K562 (cell line): ENCODE measurements at regions not wholly inside any gene's neighbourhood (a gene's known extent, or its start where the extent isn't known, plus 50 kb on each side); places are given as distances from the start of the nearest gene placed in this dataset.

Source experiments
- CXXC5 ChIP-seq: fragments of 250-450 bp; sonication (Bioruptor Pico); IDR thresholded peaks from 2 replicates; pipeline ENCODE4 v1.8.0; 2022; ENCODE audit warnings: inconsistent platforms, mild to moderate bottlenecking, moderate library complexity
- MAZ ChIP-seq, 2 experiments: fragments of 450-650 bp in 1 of 2; sonication (generic) in 1 of 2; formaldehyde crosslinking; IDR thresholded peaks in 1 of 2; conservative IDR thresholded peaks in 1 of 2; 2 replicates each; pipeline versions ENCODE4 v1.4.0 to v1.5.0; 2020; ENCODE audit warnings: mild to moderate bottlenecking in 1 of 2, missing genetic modification reagents in 1 of 2
- ZNF263 ChIP-seq: sonication (generic); formaldehyde crosslinking; IDR thresholded peaks from 2 replicates; pipeline ENCODE4 v1.8.0; 2022; ENCODE audit warnings: mild to moderate bottlenecking, missing genetic modification reagents, borderline replicate concordance
- TF ChIP-seq, protein P1 (sequence below), 2 experiments: fragments of 450-650 bp; conservative IDR thresholded peaks; 2 replicates each; pipeline ENCODE4 v1.6.1; 2017; ENCODE audit warnings: mild to moderate bottlenecking in 2 of 2, moderate library complexity in 2 of 2
- TF ChIP-seq, protein P2 (sequence below): sonication (generic); formaldehyde crosslinking; IDR thresholded peaks from 2 replicates; pipeline ENCODE4 v1.9.0; 2022; ENCODE audit warnings: mild to moderate bottlenecking, missing genetic modification reagents
- TF ChIP-seq, protein P3 (sequence below): fragments of 450-650 bp; IDR thresholded peaks from 2 replicates; pipeline ENCODE4 v1.6.1; 2016; ENCODE audit warnings: mild to moderate bottlenecking, moderate library complexity
- TF ChIP-seq, protein P4 (sequence below): fragments of 450-650 bp; IDR thresholded peaks from 2 replicates; pipeline ENCODE4 v1.6.1; 2016; ENCODE audit warnings: antibody characterized with exemption
- TF ChIP-seq, protein P5 (sequence below): sonication (generic); formaldehyde crosslinking; IDR thresholded peaks from 2 replicates; pipeline ENCODE4 v1.9.0; 2022; ENCODE audit warnings: mild to moderate bottlenecking, missing genetic modification reagents

DNA sequence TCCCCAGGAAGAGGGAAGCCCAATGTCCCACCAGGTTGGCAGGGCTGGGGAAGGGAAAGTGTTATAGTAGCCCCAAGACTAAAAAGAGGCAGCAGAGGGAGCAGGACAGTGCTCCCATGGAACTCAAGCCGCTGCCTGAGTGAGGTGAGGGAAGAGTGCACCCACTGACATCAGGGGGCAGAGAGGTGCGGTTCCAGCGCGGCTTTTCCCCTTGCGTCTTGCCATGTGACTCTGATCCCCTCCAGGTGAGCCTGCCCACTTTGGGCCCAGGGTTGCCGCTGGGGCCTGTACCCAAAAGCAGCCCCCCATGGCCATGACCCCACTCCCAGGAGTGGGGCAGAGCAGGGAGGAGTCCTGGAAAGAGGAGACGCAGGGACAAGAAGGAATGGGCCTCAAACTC is 136.3 kb upstream of the KCTD7 start (continued):
- TF ChIP-seq ZNF263 (CRISPR knock-in tag) (peak; percentile 83), MAZ (CRISPR knock-in tag; conservative IDR thresholded peaks at IDR 0.05 in 1 of 2, IDR thresholded peaks at IDR 0.05 in 1 of 2) (peak in 1 of 2 experiments; percentile 35; a peak in 1 of 4 replicates), CXXC5 (CRISPR knock-in tag) (0 out of 2 replicates have a peak, but pooled peaks have one; percentile 33)
- TF ChIP-seq, protein P1, sequence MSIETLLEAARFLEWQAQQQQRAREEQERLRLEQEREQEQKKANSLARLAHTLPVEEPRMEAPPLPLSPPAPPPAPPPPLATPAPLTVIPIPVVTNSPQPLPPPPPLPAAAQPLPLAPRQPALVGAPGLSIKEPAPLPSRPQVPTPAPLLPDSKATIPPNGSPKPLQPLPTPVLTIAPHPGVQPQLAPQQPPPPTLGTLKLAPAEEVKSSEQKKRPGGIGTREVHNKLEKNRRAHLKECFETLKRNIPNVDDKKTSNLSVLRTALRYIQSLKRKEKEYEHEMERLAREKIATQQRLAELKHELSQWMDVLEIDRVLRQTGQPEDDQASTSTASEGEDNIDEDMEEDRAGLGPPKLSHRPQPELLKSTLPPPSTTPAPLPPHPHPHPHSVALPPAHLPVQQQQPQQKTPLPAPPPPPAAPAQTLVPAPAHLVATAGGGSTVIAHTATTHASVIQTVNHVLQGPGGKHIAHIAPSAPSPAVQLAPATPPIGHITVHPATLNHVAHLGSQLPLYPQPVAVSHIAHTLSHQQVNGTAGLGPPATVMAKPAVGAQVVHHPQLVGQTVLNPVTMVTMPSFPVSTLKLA (conservative IDR thresholded peaks at IDR 0.05) = 0 out of 4 replicates have a peak, but pooled peaks have one; percentile 0 to 12
- TF ChIP-seq, protein P2, sequence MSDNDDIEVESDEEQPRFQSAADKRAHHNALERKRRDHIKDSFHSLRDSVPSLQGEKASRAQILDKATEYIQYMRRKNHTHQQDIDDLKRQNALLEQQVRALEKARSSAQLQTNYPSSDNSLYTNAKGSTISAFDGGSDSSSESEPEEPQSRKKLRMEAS (CRISPR knock-in tag) = peak; percentile 45; the same call in 1 of the 2 replicates
- TF ChIP-seq, protein P3, sequence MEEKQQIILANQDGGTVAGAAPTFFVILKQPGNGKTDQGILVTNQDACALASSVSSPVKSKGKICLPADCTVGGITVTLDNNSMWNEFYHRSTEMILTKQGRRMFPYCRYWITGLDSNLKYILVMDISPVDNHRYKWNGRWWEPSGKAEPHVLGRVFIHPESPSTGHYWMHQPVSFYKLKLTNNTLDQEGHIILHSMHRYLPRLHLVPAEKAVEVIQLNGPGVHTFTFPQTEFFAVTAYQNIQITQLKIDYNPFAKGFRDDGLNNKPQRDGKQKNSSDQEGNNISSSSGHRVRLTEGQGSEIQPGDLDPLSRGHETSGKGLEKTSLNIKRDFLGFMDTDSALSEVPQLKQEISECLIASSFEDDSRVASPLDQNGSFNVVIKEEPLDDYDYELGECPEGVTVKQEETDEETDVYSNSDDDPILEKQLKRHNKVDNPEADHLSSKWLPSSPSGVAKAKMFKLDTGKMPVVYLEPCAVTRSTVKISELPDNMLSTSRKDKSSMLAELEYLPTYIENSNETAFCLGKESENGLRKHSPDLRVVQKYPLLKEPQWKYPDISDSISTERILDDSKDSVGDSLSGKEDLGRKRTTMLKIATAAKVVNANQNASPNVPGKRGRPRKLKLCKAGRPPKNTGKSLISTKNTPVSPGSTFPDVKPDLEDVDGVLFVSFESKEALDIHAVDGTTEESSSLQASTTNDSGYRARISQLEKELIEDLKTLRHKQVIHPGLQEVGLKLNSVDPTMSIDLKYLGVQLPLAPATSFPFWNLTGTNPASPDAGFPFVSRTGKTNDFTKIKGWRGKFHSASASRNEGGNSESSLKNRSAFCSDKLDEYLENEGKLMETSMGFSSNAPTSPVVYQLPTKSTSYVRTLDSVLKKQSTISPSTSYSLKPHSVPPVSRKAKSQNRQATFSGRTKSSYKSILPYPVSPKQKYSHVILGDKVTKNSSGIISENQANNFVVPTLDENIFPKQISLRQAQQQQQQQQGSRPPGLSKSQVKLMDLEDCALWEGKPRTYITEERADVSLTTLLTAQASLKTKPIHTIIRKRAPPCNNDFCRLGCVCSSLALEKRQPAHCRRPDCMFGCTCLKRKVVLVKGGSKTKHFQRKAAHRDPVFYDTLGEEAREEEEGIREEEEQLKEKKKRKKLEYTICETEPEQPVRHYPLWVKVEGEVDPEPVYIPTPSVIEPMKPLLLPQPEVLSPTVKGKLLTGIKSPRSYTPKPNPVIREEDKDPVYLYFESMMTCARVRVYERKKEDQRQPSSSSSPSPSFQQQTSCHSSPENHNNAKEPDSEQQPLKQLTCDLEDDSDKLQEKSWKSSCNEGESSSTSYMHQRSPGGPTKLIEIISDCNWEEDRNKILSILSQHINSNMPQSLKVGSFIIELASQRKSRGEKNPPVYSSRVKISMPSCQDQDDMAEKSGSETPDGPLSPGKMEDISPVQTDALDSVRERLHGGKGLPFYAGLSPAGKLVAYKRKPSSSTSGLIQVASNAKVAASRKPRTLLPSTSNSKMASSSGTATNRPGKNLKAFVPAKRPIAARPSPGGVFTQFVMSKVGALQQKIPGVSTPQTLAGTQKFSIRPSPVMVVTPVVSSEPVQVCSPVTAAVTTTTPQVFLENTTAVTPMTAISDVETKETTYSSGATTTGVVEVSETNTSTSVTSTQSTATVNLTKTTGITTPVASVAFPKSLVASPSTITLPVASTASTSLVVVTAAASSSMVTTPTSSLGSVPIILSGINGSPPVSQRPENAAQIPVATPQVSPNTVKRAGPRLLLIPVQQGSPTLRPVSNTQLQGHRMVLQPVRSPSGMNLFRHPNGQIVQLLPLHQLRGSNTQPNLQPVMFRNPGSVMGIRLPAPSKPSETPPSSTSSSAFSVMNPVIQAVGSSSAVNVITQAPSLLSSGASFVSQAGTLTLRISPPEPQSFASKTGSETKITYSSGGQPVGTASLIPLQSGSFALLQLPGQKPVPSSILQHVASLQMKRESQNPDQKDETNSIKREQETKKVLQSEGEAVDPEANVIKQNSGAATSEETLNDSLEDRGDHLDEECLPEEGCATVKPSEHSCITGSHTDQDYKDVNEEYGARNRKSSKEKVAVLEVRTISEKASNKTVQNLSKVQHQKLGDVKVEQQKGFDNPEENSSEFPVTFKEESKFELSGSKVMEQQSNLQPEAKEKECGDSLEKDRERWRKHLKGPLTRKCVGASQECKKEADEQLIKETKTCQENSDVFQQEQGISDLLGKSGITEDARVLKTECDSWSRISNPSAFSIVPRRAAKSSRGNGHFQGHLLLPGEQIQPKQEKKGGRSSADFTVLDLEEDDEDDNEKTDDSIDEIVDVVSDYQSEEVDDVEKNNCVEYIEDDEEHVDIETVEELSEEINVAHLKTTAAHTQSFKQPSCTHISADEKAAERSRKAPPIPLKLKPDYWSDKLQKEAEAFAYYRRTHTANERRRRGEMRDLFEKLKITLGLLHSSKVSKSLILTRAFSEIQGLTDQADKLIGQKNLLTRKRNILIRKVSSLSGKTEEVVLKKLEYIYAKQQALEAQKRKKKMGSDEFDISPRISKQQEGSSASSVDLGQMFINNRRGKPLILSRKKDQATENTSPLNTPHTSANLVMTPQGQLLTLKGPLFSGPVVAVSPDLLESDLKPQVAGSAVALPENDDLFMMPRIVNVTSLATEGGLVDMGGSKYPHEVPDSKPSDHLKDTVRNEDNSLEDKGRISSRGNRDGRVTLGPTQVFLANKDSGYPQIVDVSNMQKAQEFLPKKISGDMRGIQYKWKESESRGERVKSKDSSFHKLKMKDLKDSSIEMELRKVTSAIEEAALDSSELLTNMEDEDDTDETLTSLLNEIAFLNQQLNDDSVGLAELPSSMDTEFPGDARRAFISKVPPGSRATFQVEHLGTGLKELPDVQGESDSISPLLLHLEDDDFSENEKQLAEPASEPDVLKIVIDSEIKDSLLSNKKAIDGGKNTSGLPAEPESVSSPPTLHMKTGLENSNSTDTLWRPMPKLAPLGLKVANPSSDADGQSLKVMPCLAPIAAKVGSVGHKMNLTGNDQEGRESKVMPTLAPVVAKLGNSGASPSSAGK = peak; percentile 65
- TF ChIP-seq, protein P4, sequence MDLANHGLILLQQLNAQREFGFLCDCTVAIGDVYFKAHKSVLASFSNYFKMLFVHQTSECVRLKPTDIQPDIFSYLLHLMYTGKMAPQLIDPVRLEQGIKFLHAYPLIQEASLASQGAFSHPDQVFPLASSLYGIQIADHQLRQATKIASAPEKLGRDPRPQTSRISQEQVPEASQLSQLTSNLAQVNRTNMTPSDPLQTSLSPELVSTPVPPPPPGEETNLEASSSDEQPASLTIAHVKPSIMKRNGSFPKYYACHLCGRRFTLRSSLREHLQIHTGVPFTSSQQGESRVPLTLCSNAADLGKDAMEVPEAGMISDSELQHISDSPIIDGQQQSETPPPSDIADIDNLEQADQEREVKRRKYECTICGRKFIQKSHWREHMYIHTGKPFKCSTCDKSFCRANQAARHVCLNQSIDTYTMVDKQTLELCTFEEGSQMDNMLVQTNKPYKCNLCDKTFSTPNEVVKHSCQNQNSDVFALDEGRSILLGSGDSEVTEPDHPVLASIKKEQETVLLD = 0 out of 2 replicates have a peak, but pooled peaks have one; percentile 26
- TF ChIP-seq, protein P5, sequence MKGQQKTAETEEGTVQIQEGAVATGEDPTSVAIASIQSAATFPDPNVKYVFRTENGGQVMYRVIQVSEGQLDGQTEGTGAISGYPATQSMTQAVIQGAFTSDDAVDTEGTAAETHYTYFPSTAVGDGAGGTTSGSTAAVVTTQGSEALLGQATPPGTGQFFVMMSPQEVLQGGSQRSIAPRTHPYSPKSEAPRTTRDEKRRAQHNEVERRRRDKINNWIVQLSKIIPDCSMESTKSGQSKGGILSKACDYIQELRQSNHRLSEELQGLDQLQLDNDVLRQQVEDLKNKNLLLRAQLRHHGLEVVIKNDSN (CRISPR knock-in tag) = peak; percentile 46; the same call in 1 of the 2 replicates
